ENCODE measurements at regions not wholly inside any gene's neighbourhood (a gene's known extent, or its start where the extent isn't known, plus 50 kb on each side); places are given as distances from the start of the nearest gene placed in this dataset.

- ATAC-seq (no peak), FAIRE-seq (no peak), DNase-seq (ENCODE audit: low read depth, low spot score) (no peak)
- no TSS peak for BruUV-seq (replicated peaks)
- in situ Hi-C loops (cut with MboI) = no loop called here
- TF ChIP-seq YBX1 (IDR thresholded peaks at IDR 0.05) (no peak), CREM (IDR thresholded peaks at IDR 0.05; ENCODE audit: low read depth) (no peak), NRF1 (conservative IDR thresholded peaks at IDR 0.05; ENCODE audit: low read depth, low read length) (no peak), FOXM1 (IDR thresholded peaks at IDR 0.05; ENCODE audit: low read depth, low read length) (no peak), E4F1 (IDR thresholded peaks at IDR 0.05; ENCODE audit: borderline replicate concordance, partially characterized antibody) (no peak), TAF1 (IDR thresholded peaks at IDR 0.05; ENCODE audit: borderline replicate concordance, low read depth, low read length) (no peak), CTCF (IDR thresholded peaks at IDR 0.05 in 2 of 3, conservative IDR thresholded peaks at IDR 0.05 in 1 of 3; ENCODE audit: control insufficient read depth in 2 of 3, extremely low read depth in 1 of 3, insufficient read depth in 1 of 3, low read depth in 3 of 3, low read length in 3 of 3) (no peak), RB1 (IDR thresholded peaks at IDR 0.05; ENCODE audit: borderline replicate concordance) (no peak), CHD2 (IDR thresholded peaks at IDR 0.05; ENCODE audit: borderline replicate concordance, low read depth, low read length) (no peak), PKNOX1 (IDR thresholded peaks at IDR 0.05) (no peak), MTA3 (IDR thresholded peaks at IDR 0.05; ENCODE audit: borderline replicate concordance, low read length) (no peak), CHD4 (IDR thresholded peaks at IDR 0.05) (no peak), CHD1 (IDR thresholded peaks at IDR 0.05; ENCODE audit: low read depth, low read length) (no peak), TBL1XR1 (IDR thresholded peaks at IDR 0.05; ENCODE audit: low read depth, low read length) (no peak), EGR1 (IDR thresholded peaks at IDR 0.05; ENCODE audit: borderline replicate concordance in 1 of 2, low read depth in 2 of 2, low read length in 2 of 2) (no peak), FOS (IDR thresholded peaks at IDR 0.05; ENCODE audit: borderline replicate concordance, extremely low read depth, insufficient read length) (no peak), STAT3 (IDR thresholded peaks at IDR 0.05; ENCODE audit: low read depth, low read length) (no peak), SUPT20H (IDR thresholded peaks at IDR 0.05; ENCODE audit: borderline replicate concordance, control insufficient read depth, low read depth, low read length) (no peak)
- H3K9me3 ChIP-seq (replicated peaks; ENCODE audit: control insufficient read depth, insufficient read depth, low read length) = no peaks in the 10 kb centered on the region
- no peak overlapping the region for H3K4me2 ChIP-seq (ENCODE audit: control insufficient read depth, insufficient read depth)
- no peaks in the 10 kb centered on the region for H3K4me1 ChIP-seq (ENCODE audit: control insufficient read depth, insufficient read depth, low read length)
- intact Hi-C loops (cut with micrococcal nuclease; ENCODE audit: unreplicated experiment) = no loop called here
- CTCF ChIA-PET = no interaction called here
- no peak overlapping the region for H3K9ac ChIP-seq (ENCODE audit: control insufficient read depth, insufficient read depth, low read length)
- no peak overlapping the region for H3K4me3 ChIP-seq
- SMC1A ChIA-PET (ENCODE audit: uncharacterized antibody, unreplicated experiment) = no interaction called here
- POLR2A ChIA-PET = no interaction called here
- no peaks in the 10 kb centered on the region for H3K27me3 ChIP-seq (replicated peaks in 1 of 2; ENCODE audit: control insufficient read depth in 2 of 2, insufficient read depth in 2 of 2, low read length in 1 of 2)
- RAD21 ChIA-PET (ENCODE audit: unreplicated experiment) = no interaction called here
- H3K36me3 ChIP-seq (ENCODE audit: control insufficient read depth in 2 of 2, insufficient read depth in 2 of 2, low read length in 1 of 2) = no peaks in the 10 kb centered on the region
- H3K27ac ChIP-seq (ENCODE audit: control insufficient read depth, insufficient read depth) = no peak overlapping the region
- H4K20me1 ChIP-seq (ENCODE audit: control insufficient read depth, insufficient read depth) = no peaks in the 10 kb centered on the region
- no peak overlapping the region for H2AFZ ChIP-seq (ENCODE audit: control insufficient read depth, low read depth, low read length)
- H3K79me2 ChIP-seq (ENCODE audit: control insufficient read depth, insufficient read depth, low read length) = no peaks in the 10 kb centered on the region
- 60% methylated on average over 16 of the region's 16 CpGs for WGBS (ENCODE audit: insufficient coverage, insufficient replicate concordance, low lambda C conversion rate, missing lambda C conversion rate)
Measured at GRCh38 chr1:218750216-218750970, 405.3 kb downstream of the TGFB2 start.

All from GM12878 (cell line).